ENCODE measurements at regions not wholly inside any gene's neighbourhood (a gene's known extent, or its start where the extent isn't known, plus 50 kb on each side); places are given as distances from the start of the nearest gene placed in this dataset.

GRCh38 chr13:67859904-67860303 is 629.8 kb upstream of the PCDH9 start:
- TF ChIP-seq USF1 (IDR thresholded peaks at IDR 0.05; ENCODE audit: borderline replicate concordance, low read depth) (no peak), EP300 (IDR thresholded peaks at IDR 0.05; ENCODE audit: borderline replicate concordance in 1 of 2, low read depth in 1 of 2, low read length in 1 of 2) (no peak), CTCF (IDR thresholded peaks at IDR 0.05) (no peak), FOXJ3 (CRISPR knock-in tag; IDR thresholded peaks at IDR 0.05) (no peak), REST (IDR thresholded peaks at IDR 0.05; ENCODE audit: low read depth, low read length) (no peak), POLR2AphosphoS5 (IDR thresholded peaks at IDR 0.05; ENCODE audit: low read depth, low read length) (no peak), EZH2phosphoT487 (IDR thresholded peaks at IDR 0.05; ENCODE audit: borderline replicate concordance, low read depth) (no peak), YY1 (IDR thresholded peaks at IDR 0.05; ENCODE audit: low read depth) (no peak), TCF12 (IDR thresholded peaks at IDR 0.05) (no peak), RFX5 (IDR thresholded peaks at IDR 0.05; ENCODE audit: low read length) (no peak), NRF1 (IDR thresholded peaks at IDR 0.05; ENCODE audit: low read depth, low read length) (no peak), TAF1 (IDR thresholded peaks at IDR 0.05; ENCODE audit: borderline replicate concordance, low read depth, low read length) (no peak), CHD2 (IDR thresholded peaks at IDR 0.05; ENCODE audit: low read length, partially characterized antibody) (no peak)

All from SK-N-SH (cell line).